OCI-LY7 (cell line): ENCODE measurements at regions not wholly inside any gene's neighbourhood (a gene's known extent, or its start where the extent isn't known, plus 50 kb on each side); places are given as distances from the start of the nearest gene placed in this dataset.

ENCODE experiments used
- BruUV-seq: library from RNA; stranded (reverse); fragments of 400-500 nt; replicated peaks from 2 replicates; lab custom pipeline; 2021; lab: Mats Ljungman, UMichigan
- CTCF ChIA-PET: fragments of 300-600 bp; sonication (Branson Sonifier 250); formaldehyde crosslinking; loops from one replicate; lab custom pipeline; 2022; ENCODE audit warnings: antibody characterized with exemption; ENCODE audit not compliant: unreplicated experiment; lab: Charles Lee
- POLR2A ChIA-PET: fragments of 300-600 bp; sonication (Branson Sonifier 250); formaldehyde crosslinking; loops from one replicate; lab custom pipeline; 2022; ENCODE audit warnings: antibody characterized with exemption; lab: Charles Lee
- DNase-seq: peaks from one replicate; pipeline ENCODE4 v3.0.0-alpha.2; 2015; ENCODE audit warnings: low spot score
- H2AFZ ChIP-seq: fragments of 200-600 bp; sonication (generic), shearing (Covaris generic); 2 replicates; pipeline ENCODE4 v1.6.1; 2014; ENCODE audit warnings: mild to moderate bottlenecking, antibody characterized with exemption, low read length, moderate library complexity
- H3K27ac ChIP-seq: fragments of 200-600 bp; sonication (generic); 2 replicates; pipeline ENCODE4 v1.5.1; 2014; ENCODE audit warnings: mixed run types, low read depth, mild to moderate bottlenecking, moderate library complexity, low read length, inconsistent platforms; ENCODE audit not compliant: poor library complexity, severe bottlenecking
- H3K36me3 ChIP-seq: fragments of 200-600 bp; sonication (generic); 2 replicates; pipeline ENCODE4 v1.6.1; 2014; ENCODE audit warnings: mild to moderate bottlenecking, antibody characterized with exemption, low read length, moderate library complexity, mixed read lengths; ENCODE audit not compliant: insufficient read depth
- H3K4me1 ChIP-seq: fragments of 200-600 bp; sonication (generic); 2 replicates; pipeline ENCODE4 v1.5.1; 2014; ENCODE audit warnings: mild to moderate bottlenecking, low read length; ENCODE audit not compliant: insufficient read depth, poor library complexity, severe bottlenecking
- H3K4me2 ChIP-seq: fragments of 200-600 bp; sonication (generic); 2 replicates; pipeline ENCODE4 v1.6.1; 2014; ENCODE audit warnings: mild to moderate bottlenecking, low read length
- H3K4me3 ChIP-seq: fragments of 200-600 bp; sonication (generic); 2 replicates; pipeline ENCODE4 v1.5.1; 2014; ENCODE audit warnings: mild to moderate bottlenecking, low read depth, low read length; ENCODE audit not compliant: poor library complexity, severe bottlenecking
- H3K79me2 ChIP-seq: fragments of 200-600 bp; sonication (generic); 2 replicates; pipeline ENCODE4 v1.6.1; 2016; ENCODE audit warnings: low read depth, mild to moderate bottlenecking, low read length, moderate library complexity, mixed read lengths; ENCODE audit not compliant: insufficient read depth
- H3K9me2 ChIP-seq: fragments of 200-600 bp; sonication (generic); 2 replicates; pipeline ENCODE4 v1.6.1; 2016; ENCODE audit warnings: mild to moderate bottlenecking, low read length, mixed read lengths; ENCODE audit not compliant: insufficient read depth
- H3K9me3 ChIP-seq: fragments of 200-600 bp; sonication (generic); 2 replicates; pipeline ENCODE4 v1.6.1; 2014; ENCODE audit warnings: mild to moderate bottlenecking, mixed run types, low read length, mixed read lengths
- H4K20me1 ChIP-seq: fragments of 200-600 bp; sonication (generic); 2 replicates; pipeline ENCODE4 v1.6.1; 2014; ENCODE audit warnings: mild to moderate bottlenecking, antibody characterized with exemption, low read length, moderate library complexity, mixed read lengths; ENCODE audit not compliant: insufficient read depth
- CTCF ChIP-seq: fragments of 200-600 bp; sonication (generic); conservative IDR thresholded peaks from 2 replicates; pipeline ENCODE4 v1.5.1; 2014; ENCODE audit warnings: mild to moderate bottlenecking, antibody characterized with exemption, low read length, moderate library complexity, mixed read lengths
- EZH2phosphoT487 ChIP-seq: fragments of 200-600 bp; sonication (generic); IDR thresholded peaks from 2 replicates; pipeline ENCODE4 v1.6.1; 2018; ENCODE audit warnings: low read depth, borderline replicate concordance, mild to moderate bottlenecking, mixed run types, antibody characterized with exemption, low read length, moderate library complexity, mixed read lengths
- intact Hi-C: fragments of 100-400 bp; cut with micrococcal nuclease; formaldehyde crosslinking; loops from one replicate; pipeline ENCODE4 v1.10.0; 2022; ENCODE audit not compliant: unreplicated experiment

DNA sequence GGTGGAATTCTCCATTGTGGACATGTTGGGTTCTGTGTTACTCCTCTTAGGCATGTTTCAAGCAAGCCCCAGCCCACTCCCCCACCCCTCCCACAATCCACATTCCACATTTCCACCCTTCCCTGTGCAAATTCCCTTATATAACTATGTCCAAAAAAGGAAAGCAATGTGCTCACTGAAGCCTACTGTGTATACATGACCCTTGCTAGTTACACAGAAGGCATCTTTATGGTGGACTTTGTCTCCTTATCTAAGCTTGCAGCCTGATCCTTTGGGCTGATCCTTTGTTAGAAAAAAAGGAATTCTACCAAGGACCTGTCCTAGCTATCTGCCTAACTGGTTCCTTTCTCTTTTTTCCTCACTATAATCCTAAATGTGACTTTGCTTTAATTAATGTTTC is 796.8 kb downstream of the NLGN4X start:
- no peaks in the 10 kb centered on the region for H3K79me2 ChIP-seq
- H3K27ac ChIP-seq, result no peak overlapping the region
- POLR2A ChIA-PET, result interaction anchor here (1.1 kb wide), 1 partner anchor 12 kb away, joined by 3 read pairs; no protein-coding TSS in a partner anchor
- H3K9me2 ChIP-seq, result no peaks in the 10 kb centered on the region
- intact Hi-C loops, result no loop called here
- no peak for TF ChIP-seq CTCF
- TF ChIP-seq EZH2phosphoT487, result no peak
- CTCF ChIA-PET, result no interaction called here
- no peak for DNase-seq
- BruUV-seq, result no TSS peak
- no peaks in the 10 kb centered on the region for H3K36me3 ChIP-seq
- H3K4me3 ChIP-seq, result no peak overlapping the region
- H3K9me3 ChIP-seq, result no peaks in the 10 kb centered on the region
- H4K20me1 ChIP-seq, result no peaks in the 10 kb centered on the region
- H3K4me1 ChIP-seq, result no peaks in the 10 kb centered on the region
- no peak overlapping the region for H2AFZ ChIP-seq
- no peak overlapping the region for H3K4me2 ChIP-seq

- POLR2A ChIA-PET, result interaction anchor here (0.6 to 1.4 kb wide), 2 partner anchors 12 to 13 kb away, joined by 3 read pairs; no protein-coding TSS in a partner anchor
- Histone ChIP-seq H3K27ac (no peak overlapping the region), H3K9me3 (no peaks in the 10 kb centered on the region), H4K20me1 (no peaks in the 10 kb centered on the region), H3K79me2 (no peaks in the 10 kb centered on the region), H3K9me2 (no peaks in the 10 kb centered on the region), H3K4me3 (no peak overlapping the region), H2AFZ (no peak overlapping the region), H3K36me3 (no peaks in the 10 kb centered on the region), H3K4me1 (no peaks in the 10 kb centered on the region), H3K4me2 (no peak overlapping the region)
- TF ChIP-seq CTCF, result no peak
- TF ChIP-seq EZH2phosphoT487, result no peak
- CTCF ChIA-PET, result no interaction called here
- intact Hi-C loops, result no loop called here
- DNase-seq, result no peak
- no TSS peak for BruUV-seq
Observed at GRCh38 chrX:5425119-5425518, 803.5 kb downstream of the NLGN4X start.

DNA sequence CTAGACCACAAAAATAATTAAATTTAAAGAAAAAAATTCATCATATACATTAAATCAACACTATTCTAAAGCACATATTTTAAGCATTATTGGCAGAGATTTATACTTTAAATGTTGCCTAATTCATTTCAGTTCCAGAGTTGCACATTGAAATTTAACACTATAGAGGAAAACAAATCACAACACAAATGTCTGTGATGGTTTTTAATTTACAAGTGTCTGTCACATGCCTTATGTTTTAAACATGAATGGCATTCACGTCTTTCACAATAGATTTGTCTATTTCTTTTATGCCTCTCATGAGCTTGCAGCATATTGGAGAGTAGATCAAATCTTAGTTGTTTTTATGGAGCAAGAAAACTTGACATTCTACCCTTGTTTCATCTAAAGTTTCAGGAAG is 811.3 kb downstream of the NLGN4X start:
- no TSS peak for BruUV-seq
- ChIA-PET POLR2A (interaction anchor here (0.6 kb wide), 1 partner anchor 438 kb away, joined by 3 read pairs; no protein-coding TSS in a partner anchor), CTCF (no interaction called here)
- H3K9me2 ChIP-seq, result no peaks in the 10 kb centered on the region
- H3K27ac ChIP-seq, result no peak overlapping the region
- no peak overlapping the region for H2AFZ ChIP-seq
- H3K4me3 ChIP-seq, result no peak overlapping the region
- H4K20me1 ChIP-seq, result no peaks in the 10 kb centered on the region
- intact Hi-C loops, result no loop called here
- no peaks in the 10 kb centered on the region for H3K36me3 ChIP-seq
- H3K4me1 ChIP-seq, result no peaks in the 10 kb centered on the region
- no peaks in the 10 kb centered on the region for H3K79me2 ChIP-seq
- no peak overlapping the region for H3K4me2 ChIP-seq
- no peak for DNase-seq
- TF ChIP-seq EZH2phosphoT487, result no peak
- TF ChIP-seq CTCF, result no peak
- H3K9me3 ChIP-seq, result no peaks in the 10 kb centered on the region
